ENCODE measurements at regions not wholly inside any gene's neighbourhood (a gene's known extent, or its start where the extent isn't known, plus 50 kb on each side); places are given as distances from the start of the nearest gene placed in this dataset.

GRCh38 chr16:5715155-5715554 is 617.6 kb upstream of the EEF2KMT start:
- TF ChIP-seq EZH2phosphoT487 (IDR thresholded peaks at IDR 0.05; ENCODE audit: unreplicated experiment) (no peak), ZNF114 (CRISPR knock-in tag; IDR thresholded peaks at IDR 0.05) (no peak), JUNB (IDR thresholded peaks at IDR 0.05; ENCODE audit: unreplicated experiment) (no peak), ZNF462 (CRISPR knock-in tag; IDR thresholded peaks at IDR 0.05) (no peak), CREB1 (CRISPR knock-in tag; IDR thresholded peaks at IDR 0.05; ENCODE audit: low read depth) (no peak), REST (IDR thresholded peaks at IDR 0.05; ENCODE audit: unreplicated experiment) (no peak), STAT1 (IDR thresholded peaks at IDR 0.05; ENCODE audit: unreplicated experiment) (no peak)
- no peak overlapping the region for H3K4me3 ChIP-seq
- no peaks in the 10 kb centered on the region for H3K27me3 ChIP-seq (ENCODE audit: insufficient read depth)
- H4K20me1 ChIP-seq (replicated peaks; ENCODE audit: insufficient read depth), result no peaks in the 10 kb centered on the region
- H2AFZ ChIP-seq, result no peak overlapping the region
- no peaks in the 10 kb centered on the region for H3K4me1 ChIP-seq (ENCODE audit: insufficient read depth)
- H3F3A ChIP-seq (replicated peaks; ENCODE audit: low read depth), result no peaks in the 10 kb centered on the region
- H3K79me2 ChIP-seq (replicated peaks; ENCODE audit: insufficient read depth), result no peaks in the 10 kb centered on the region
- no peak overlapping the region for H3K27ac ChIP-seq (ENCODE audit: low read depth)
- H3K9me2 ChIP-seq (ENCODE audit: insufficient read depth), result no peaks in the 10 kb centered on the region
- Mint-ChIP-seq H3K27me3 (ENCODE audit: insufficient read depth, low read depth, poor library complexity) (peaks cover 2% of the 10 kb centered on the region), H3K36me3 (ENCODE audit: low read depth) (no peaks in the 10 kb centered on the region), H3K9me3 (no peaks in the 10 kb centered on the region), H3K27ac (no peak overlapping the region), H3K4me1 (no peaks in the 10 kb centered on the region), H3K4me3 (no peak overlapping the region)
- no peak for ATAC-seq
- H3K4me2 ChIP-seq, result no peak overlapping the region
- no peaks in the 10 kb centered on the region for H3K36me3 ChIP-seq (ENCODE audit: insufficient read depth)
- DNase-seq (ENCODE audit: low spot score), result no peak
